Endothelial cell of umbilical vein (primary cell): ENCODE measurements at regions not wholly inside any gene's neighbourhood (a gene's known extent, or its start where the extent isn't known, plus 50 kb on each side); places are given as distances from the start of the nearest gene placed in this dataset.

Source experiments
- BruUV-seq: library from RNA; stranded (reverse); fragments of 400-500 nt; replicated peaks from 2 replicates; lab custom pipeline; 2021; lab: Mats Ljungman, UMichigan
- CTCF ChIA-PET: fragments of 300-600, 350-600 bp; sonication (Branson Sonifier 250); formaldehyde crosslinking; loops from one replicate; lab custom pipeline; 2021; ENCODE audit warnings: antibody characterized with exemption, inconsistent platforms; lab: Charles Lee
- POLR2A ChIA-PET: fragments of 300-600, 350-600 bp; sonication (Branson Sonifier 250); formaldehyde crosslinking; loops from one replicate; lab custom pipeline; 2021; ENCODE audit warnings: antibody characterized with exemption, inconsistent platforms; lab: Charles Lee
- DNase-seq: peaks from one replicate; pipeline ENCODE4 v3.0.0-alpha.2; 2011; ENCODE audit warnings: low read depth, low spot score
- FAIRE-seq: peaks from 2 replicates; lab custom pipeline; 2011; peaks lifted over from hg19 to GRCh38; lab: Jason Lieb, UNC
- H2AFZ ChIP-seq: 2 replicates; pipeline ENCODE4 v1.6.0; 2012; ENCODE audit warnings: low read depth, low read length, control low read depth, inconsistent platforms
- H3K27ac ChIP-seq: 2 replicates; pipeline ENCODE4 v1.5.1; 2011; ENCODE audit warnings: low read depth, mild to moderate bottlenecking, control low read depth, low read length, moderate library complexity; ENCODE audit not compliant: insufficient read depth
- H3K27me3 ChIP-seq, 2 experiments: 2 replicates each; pipeline versions ENCODE4 v1.6.0 to v1.6.1; 2011; ENCODE audit warnings: low read length in 2 of 2, mixed read lengths in 1 of 2; ENCODE audit not compliant: control insufficient read depth in 2 of 2, insufficient read depth in 2 of 2
- H3K36me3 ChIP-seq, 2 experiments: 2 replicates in 1 of 2; 3 replicates in 1 of 2; pipeline ENCODE4 v1.5.1; 2011; ENCODE audit warnings: low read length in 2 of 2, mild to moderate bottlenecking in 1 of 2, moderate library complexity in 1 of 2; ENCODE audit not compliant: control insufficient read depth in 2 of 2, insufficient read depth in 2 of 2; ENCODE audit errors: extremely low read depth in 1 of 2
- H3K4me1 ChIP-seq: 3 replicates; pipeline ENCODE4 v1.5.1; 2011; ENCODE audit warnings: mild to moderate bottlenecking, low read length; ENCODE audit not compliant: control insufficient read depth, insufficient read depth; ENCODE audit errors: extremely low read depth
- H3K4me2 ChIP-seq: 2 replicates; pipeline ENCODE4 v1.6.1; 2011; ENCODE audit warnings: low read length, control low read depth, mixed read lengths; ENCODE audit not compliant: insufficient read depth
- H3K4me3 ChIP-seq, 3 experiments: fragments of 200-600 bp in 1 of 3; sonication (generic), shearing (Covaris generic) in 1 of 3; replicated peaks in 1 of 3; 2 replicates each; pipeline ENCODE4 v1.5.1; 2011 to 2016; ENCODE audit warnings: control low read depth in 3 of 3, low read length in 3 of 3, mild to moderate bottlenecking in 2 of 3, inconsistent platforms in 1 of 3, low read depth in 1 of 3, moderate library complexity in 1 of 3; ENCODE audit not compliant: insufficient read depth in 1 of 3
- H3K79me2 ChIP-seq: 2 replicates; pipeline ENCODE4 v1.6.0; 2012; ENCODE audit warnings: low read length, inconsistent platforms; ENCODE audit not compliant: control insufficient read depth, insufficient read depth
- H3K9ac ChIP-seq: replicated peaks from 2 replicates; pipeline ENCODE3; 2011; ENCODE audit warnings: low read length, control low read depth; ENCODE audit not compliant: insufficient read depth; ENCODE audit errors: extremely low read depth
- H3K9me1 ChIP-seq: replicated peaks from 3 replicates; pipeline ENCODE4 v1.6.0; 2011; ENCODE audit warnings: mild to moderate bottlenecking, low read length; ENCODE audit not compliant: control insufficient read depth, insufficient read depth; ENCODE audit errors: extremely low read depth
- H3K9me3 ChIP-seq: replicated peaks from 2 replicates; pipeline ENCODE4 v1.5.1; 2012; ENCODE audit warnings: low read length, inconsistent platforms; ENCODE audit not compliant: control insufficient read depth, insufficient read depth
- H4K20me1 ChIP-seq: replicated peaks from 2 replicates; pipeline ENCODE3; 2011; ENCODE audit warnings: mild to moderate bottlenecking, low read length; ENCODE audit not compliant: control insufficient read depth, insufficient read depth; ENCODE audit errors: extremely low read depth
- CTCF ChIP-seq, 2 donors: IDR thresholded peaks; 1 replicate in 1 of 2; 2 replicates in 1 of 2; pipeline ENCODE4 v1.5.1; 2011; ENCODE audit warnings: low read length in 2 of 2, mild to moderate bottlenecking in 2 of 2, moderate library complexity in 2 of 2, control low read depth in 1 of 2, inconsistent platforms in 1 of 2, low read depth in 1 of 2; ENCODE audit not compliant: insufficient read depth in 1 of 2; ENCODE audit errors: extremely low read depth in 1 of 2
- EZH2 ChIP-seq: IDR thresholded peaks from 2 replicates; pipeline ENCODE4 v1.6.1; 2012; ENCODE audit warnings: borderline replicate concordance, low read depth, mild to moderate bottlenecking, moderate library complexity, low read length, inconsistent platforms; ENCODE audit not compliant: severe bottlenecking
- GATA2 ChIP-seq: IDR thresholded peaks from 2 replicates; pipeline ENCODE4 v1.7.0; 2011; ENCODE audit warnings: low read depth, mild to moderate bottlenecking, moderate library complexity, mixed read lengths, low read length; ENCODE audit not compliant: insufficient read length, insufficient read depth
- JUN ChIP-seq: IDR thresholded peaks from 2 replicates; pipeline ENCODE4 v1.6.1; 2011; ENCODE audit warnings: borderline replicate concordance, low read depth; ENCODE audit not compliant: insufficient read length, insufficient read depth
- MAX ChIP-seq: IDR thresholded peaks from 2 replicates; pipeline ENCODE4 v1.6.1; 2011; ENCODE audit not compliant: insufficient read depth, insufficient read length
- MYC ChIP-seq: IDR thresholded peaks from one replicate; pipeline ENCODE4 v1.6.1; 2011; ENCODE audit warnings: mild to moderate bottlenecking, low read depth, low read length
- POLR2A ChIP-seq: IDR thresholded peaks from 2 replicates; pipeline ENCODE4 v1.6.1; 2012; ENCODE audit warnings: low read depth, mild to moderate bottlenecking, control low read depth, low read length
- POLR2AphosphoS5 ChIP-seq: IDR thresholded peaks from 2 replicates; pipeline ENCODE4 v1.6.1; 2012; ENCODE audit warnings: low read depth, mild to moderate bottlenecking, control low read depth, low read length, moderate library complexity; ENCODE audit not compliant: insufficient read depth
- dilution Hi-C: fragments of 300-500 bp; cut with MboI; formaldehyde crosslinking; loops from one replicate; pipeline ENCODE4 v1.15.0; 2019; ENCODE audit warnings: low sequenced_read_pairs; ENCODE audit not compliant: extremely low pct_ligation_motif_present
- intact Hi-C: fragments of 100-400 bp; cut with micrococcal nuclease; formaldehyde crosslinking; loops from one replicate; pipeline ENCODE4 v1.10.0; 2022

DNA sequence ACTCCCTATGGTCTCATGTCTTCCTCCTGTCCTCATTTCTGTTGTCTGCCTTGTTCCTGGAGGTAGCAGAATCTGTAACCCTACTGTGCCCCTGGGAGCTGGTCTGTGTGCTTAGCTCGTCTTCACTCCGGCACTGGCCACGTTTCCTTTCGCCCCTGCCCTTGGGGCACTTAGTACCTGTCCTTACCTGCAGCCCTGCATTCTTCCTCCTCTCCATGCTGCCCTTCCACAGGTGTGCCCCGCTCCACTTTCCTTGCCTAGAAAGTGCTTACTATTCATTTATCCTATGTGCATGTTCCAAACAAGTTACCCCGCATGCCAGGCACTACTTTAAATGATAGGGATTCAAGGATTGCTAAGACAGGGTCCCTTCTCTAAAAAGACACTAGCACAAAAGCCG is 199.9 kb upstream of the ZMIZ1 start:
- no TSS peak for BruUV-seq
- H3K4me2 ChIP-seq = no peak overlapping the region
- no peaks in the 10 kb centered on the region for H3K9me3 ChIP-seq
- no peaks in the 10 kb centered on the region for H4K20me1 ChIP-seq
- ChIA-PET POLR2A (no interaction called here), CTCF (interaction anchor here (0.7 kb wide), 1 partner anchor 326 kb away, joined by 3 read pairs; no protein-coding TSS in a partner anchor)
- H3K79me2 ChIP-seq = no peaks in the 10 kb centered on the region
- no peak overlapping the region for H3K27ac ChIP-seq
- H3K27me3 ChIP-seq = peaks cover 0 to 2% of the 10 kb centered on the region in 2 experiments
- H3K9ac ChIP-seq = no peak overlapping the region
- no peak for FAIRE-seq
- H3K4me3 ChIP-seq = no peak overlapping the region
- H3K9me1 ChIP-seq = no peaks in the 10 kb centered on the region
- intact Hi-C loops = no loop called here
- DNase-seq = no peak
- no peaks in the 10 kb centered on the region for H3K4me1 ChIP-seq
- H2AFZ ChIP-seq = no peak overlapping the region
- dilution Hi-C loops = no loop called here
- TF ChIP-seq EZH2 = no peak
- no peaks in the 10 kb centered on the region for H3K36me3 ChIP-seq

GRCh38 chr10:78869508-78870454 is 199.0 kb upstream of the ZMIZ1 start:
- H3K79me2 ChIP-seq = no peaks in the 10 kb centered on the region
- ChIA-PET CTCF (no interaction called here), POLR2A (no interaction called here)
- intact Hi-C loops = no loop called here
- TF ChIP-seq MYC = no peak
- no peak for TF ChIP-seq POLR2AphosphoS5
- TF ChIP-seq EZH2 = no peak
- no peak for TF ChIP-seq JUN
- TF ChIP-seq POLR2A = no peak
- no peak for TF ChIP-seq GATA2
- no peak for TF ChIP-seq MAX
- no peak for TF ChIP-seq CTCF (IDR thresholded peaks at IDR 0.05; ENCODE audit: extremely low read depth in 1 of 2, insufficient read depth in 1 of 2, low read depth in 1 of 2, low read length in 2 of 2)
- FAIRE-seq = no peak
- no peaks in the 10 kb centered on the region for H3K36me3 ChIP-seq
- H3K27ac ChIP-seq = no peak overlapping the region
- dilution Hi-C loops = no loop called here
- no TSS peak for BruUV-seq
- H3K4me1 ChIP-seq = no peaks in the 10 kb centered on the region
- no peaks in the 10 kb centered on the region for H3K9me1 ChIP-seq
- no peak overlapping the region for H2AFZ ChIP-seq
- no peaks in the 10 kb centered on the region for H4K20me1 ChIP-seq
- no peak overlapping the region for H3K9ac ChIP-seq
- H3K4me3 ChIP-seq = no peak overlapping the region
- no peak for DNase-seq
- no peaks in the 10 kb centered on the region for H3K9me3 ChIP-seq
- no peak overlapping the region for H3K4me2 ChIP-seq
- H3K27me3 ChIP-seq = peaks cover 2 to 3% of the 10 kb centered on the region in 2 experiments
